ENCODE measurements at regions not wholly inside any gene's neighbourhood (a gene's known extent, or its start where the extent isn't known, plus 50 kb on each side); places are given as distances from the start of the nearest gene placed in this dataset.

DNA sequence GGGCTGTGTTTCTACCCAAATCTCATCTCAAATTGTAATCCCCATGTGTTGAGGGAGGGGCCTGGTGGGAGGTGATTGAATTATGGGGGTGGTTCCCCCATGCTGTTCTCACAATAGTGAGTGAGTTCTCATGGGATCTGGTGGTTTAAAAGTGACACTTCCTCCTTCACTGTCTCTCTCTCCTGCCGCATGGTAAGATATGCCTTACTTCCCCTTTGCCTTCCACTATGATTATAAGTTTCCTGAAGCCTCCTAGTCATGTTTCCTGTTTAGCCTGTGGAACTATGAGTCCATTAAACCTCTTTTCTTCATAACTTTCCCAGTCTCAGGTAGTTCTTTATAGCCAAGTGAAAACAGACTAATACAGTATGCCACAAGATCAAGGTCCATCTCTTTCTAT lies 70.0 kb upstream of the MSX1 start:
- TF ChIP-seq, protein P1, sequence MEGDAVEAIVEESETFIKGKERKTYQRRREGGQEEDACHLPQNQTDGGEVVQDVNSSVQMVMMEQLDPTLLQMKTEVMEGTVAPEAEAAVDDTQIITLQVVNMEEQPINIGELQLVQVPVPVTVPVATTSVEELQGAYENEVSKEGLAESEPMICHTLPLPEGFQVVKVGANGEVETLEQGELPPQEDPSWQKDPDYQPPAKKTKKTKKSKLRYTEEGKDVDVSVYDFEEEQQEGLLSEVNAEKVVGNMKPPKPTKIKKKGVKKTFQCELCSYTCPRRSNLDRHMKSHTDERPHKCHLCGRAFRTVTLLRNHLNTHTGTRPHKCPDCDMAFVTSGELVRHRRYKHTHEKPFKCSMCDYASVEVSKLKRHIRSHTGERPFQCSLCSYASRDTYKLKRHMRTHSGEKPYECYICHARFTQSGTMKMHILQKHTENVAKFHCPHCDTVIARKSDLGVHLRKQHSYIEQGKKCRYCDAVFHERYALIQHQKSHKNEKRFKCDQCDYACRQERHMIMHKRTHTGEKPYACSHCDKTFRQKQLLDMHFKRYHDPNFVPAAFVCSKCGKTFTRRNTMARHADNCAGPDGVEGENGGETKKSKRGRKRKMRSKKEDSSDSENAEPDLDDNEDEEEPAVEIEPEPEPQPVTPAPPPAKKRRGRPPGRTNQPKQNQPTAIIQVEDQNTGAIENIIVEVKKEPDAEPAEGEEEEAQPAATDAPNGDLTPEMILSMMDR (IDR thresholded peaks at IDR 0.05) = no peak
- no peak for TF ChIP-seq EP300 (IDR thresholded peaks at IDR 0.05)
- TF ChIP-seq POLR2A (IDR thresholded peaks at IDR 0.05) = no peak

Data from ovary (tissue), 3 donors.